NCI-H2029 treated with DMSO at 0.1 percent for 48 hours (cell line): ENCODE measurements at regions not wholly inside any gene's neighbourhood (a gene's known extent, or its start where the extent isn't known, plus 50 kb on each side); places are given as distances from the start of the nearest gene placed in this dataset.

Experiments used
- DNase-seq: peaks from one replicate; lab custom pipeline; 2025; lab: John Stamatoyannopoulos, UW

- no peak for DNase-seq
Measured at GRCh38 chr3:59289831-59290230, 240.0 kb upstream of the CFAP20DC start.

GRCh38 chr3:59288951-59289350 lies 239.1 kb upstream of the CFAP20DC start:
- DNase-seq = no peak

- DNase-seq = no peak
Measured at GRCh38 chr3:59286791-59287531, 237.1 kb upstream of the CFAP20DC start.

GRCh38 chr3:59285560-59285959 lies 235.7 kb upstream of the CFAP20DC start:
- DNase-seq = no peak

- no peak for DNase-seq
Measured at GRCh38 chr3:59284926-59285325, 235.1 kb upstream of the CFAP20DC start.

- no peak for DNase-seq
Measured at GRCh38 chr3:59280113-59280512, 230.3 kb upstream of the CFAP20DC start.

- DNase-seq = no peak
Measured at GRCh38 chr3:59277816-59278215, 228.0 kb upstream of the CFAP20DC start.

GRCh38 chr3:59277201-59277600 lies 227.4 kb upstream of the CFAP20DC start:
- no peak for DNase-seq

GRCh38 chr3:59273976-59274375 lies 224.2 kb upstream of the CFAP20DC start:
- DNase-seq = no peak

GRCh38 chr3:59271971-59272370 lies 222.1 kb upstream of the CFAP20DC start:
- DNase-seq = no peak

GRCh38 chr3:59270921-59271320 lies 221.1 kb upstream of the CFAP20DC start:
- no peak for DNase-seq

GRCh38 chr3:59270209-59270608 lies 220.4 kb upstream of the CFAP20DC start:
- no peak for DNase-seq

GRCh38 chr3:59268170-59268569 lies 218.3 kb upstream of the CFAP20DC start:
- no peak for DNase-seq

GRCh38 chr3:59267021-59267420 lies 217.2 kb upstream of the CFAP20DC start:
- DNase-seq = no peak

GRCh38 chr3:59266551-59266950 lies 216.7 kb upstream of the CFAP20DC start:
- no peak for DNase-seq

- no peak for DNase-seq
Measured at GRCh38 chr3:59265566-59265965, 215.7 kb upstream of the CFAP20DC start.

- no peak for DNase-seq
Measured at GRCh38 chr3:59264366-59264765, 214.5 kb upstream of the CFAP20DC start.

- DNase-seq = no peak
Measured at GRCh38 chr3:59263152-59263551, 213.3 kb upstream of the CFAP20DC start.

GRCh38 chr3:59262076-59262498 lies 212.3 kb upstream of the CFAP20DC start:
- DNase-seq = no peak

GRCh38 chr3:59261009-59261408 lies 211.2 kb upstream of the CFAP20DC start:
- no peak for DNase-seq

- DNase-seq = no peak
Measured at GRCh38 chr3:59258550-59259260, 208.9 kb upstream of the CFAP20DC start.

- DNase-seq = no peak
Measured at GRCh38 chr3:59257506-59257905, 207.7 kb upstream of the CFAP20DC start.

- DNase-seq = no peak
Measured at GRCh38 chr3:59256230-59256629, 206.4 kb upstream of the CFAP20DC start.

- DNase-seq = no peak
Measured at GRCh38 chr3:59254976-59255375, 205.2 kb upstream of the CFAP20DC start.
